Stomach smooth muscle (tissue), 2 donors: ENCODE measurements at regions not wholly inside any gene's neighbourhood (a gene's known extent, or its start where the extent isn't known, plus 50 kb on each side); places are given as distances from the start of the nearest gene placed in this dataset.
"Not testable (repeated sequence)": the region's sequence is repeated elsewhere in the genome, so short reads cannot be mapped to it uniquely, and the experiment has no call there.

Source experiments
- H3K27ac ChIP-seq: one replicate; pipeline ENCODE4 v1.7.0; 2013; ENCODE audit warnings: mild to moderate bottlenecking, low read length, inconsistent platforms
- H3K27me3 ChIP-seq, 2 donors: one replicate each; pipeline ENCODE4 v1.7.0; 2013; ENCODE audit warnings: low read length in 2 of 2; ENCODE audit not compliant: insufficient read depth in 2 of 2, control insufficient read depth in 1 of 2
- H3K36me3 ChIP-seq, 2 donors: one replicate each; pipeline ENCODE4 v1.7.0; 2013; ENCODE audit warnings: low read length in 2 of 2; ENCODE audit not compliant: control insufficient read depth in 2 of 2, insufficient read depth in 2 of 2
- H3K4me1 ChIP-seq: one replicate; pipeline ENCODE4 v1.7.0; 2013; ENCODE audit warnings: low read length; ENCODE audit not compliant: control insufficient read depth, insufficient read depth
- H3K4me3 ChIP-seq, 2 donors: one replicate each; pipeline ENCODE4 v1.7.0; 2013; ENCODE audit warnings: low read length in 2 of 2
- H3K9ac ChIP-seq, 2 donors: one replicate each; pipeline ENCODE4 v1.7.0; 2013; ENCODE audit warnings: low read length in 2 of 2, mild to moderate bottlenecking in 1 of 2
- H3K9me3 ChIP-seq, 2 donors: one replicate each; pipeline ENCODE4 v1.7.0; 2013; ENCODE audit warnings: low read length in 2 of 2; ENCODE audit not compliant: control insufficient read depth in 2 of 2
- donor health status: healthy.
- donor health status: Pancreatic carcinoma.

DNA sequence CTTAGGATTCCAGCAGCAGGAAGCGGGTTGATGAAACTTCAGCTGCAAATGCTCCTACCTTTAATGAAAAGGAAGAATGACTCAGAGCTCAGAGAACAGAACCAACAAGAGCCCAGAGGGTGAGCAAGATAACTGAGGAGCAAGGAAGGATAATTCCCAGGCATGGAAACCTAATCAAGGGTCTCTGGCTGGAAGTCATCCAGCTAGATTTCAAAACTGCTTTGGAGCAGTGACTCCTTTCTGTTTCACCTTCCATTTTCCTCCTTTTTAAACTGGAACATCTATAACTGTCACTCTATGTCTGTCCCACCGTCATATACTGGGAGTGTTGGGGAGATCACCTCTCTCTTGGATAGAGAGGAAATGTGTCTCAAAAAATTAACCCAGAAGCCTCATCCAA lies 148.4 kb upstream of the RAB6C start:
- Histone ChIP-seq H3K36me3 (no peaks in the 10 kb centered on the region), H3K4me3 (no peak overlapping the region), H3K9ac (no peak overlapping the region), H3K9me3 (peaks cover 0 to 4% of the 10 kb centered on the region in 2 donors), H3K27ac (no peak overlapping the region), H3K27me3 (no peaks in the 10 kb centered on the region), H3K4me1 (no peaks in the 10 kb centered on the region)

GRCh38 chr2:129833465-129833864 lies 146.0 kb upstream of the RAB6C start:
- H3K4me1 ChIP-seq, H3K9me3 ChIP-seq, H3K9ac ChIP-seq, H3K4me3 ChIP-seq, H3K27me3 ChIP-seq, H3K27ac ChIP-seq, H3K36me3 ChIP-seq: not testable (repeated sequence)

GRCh38 chr2:129847043-129847442 lies 132.4 kb upstream of the RAB6C start:
- Histone ChIP-seq H3K9me3 (no peaks in the 10 kb centered on the region), H3K4me1 (no peaks in the 10 kb centered on the region), H3K36me3 (no peaks in the 10 kb centered on the region), H3K4me3 (no peak overlapping the region), H3K9ac (no peak overlapping the region), H3K27ac (no peak overlapping the region), H3K27me3 (no peaks in the 10 kb centered on the region)

DNA sequence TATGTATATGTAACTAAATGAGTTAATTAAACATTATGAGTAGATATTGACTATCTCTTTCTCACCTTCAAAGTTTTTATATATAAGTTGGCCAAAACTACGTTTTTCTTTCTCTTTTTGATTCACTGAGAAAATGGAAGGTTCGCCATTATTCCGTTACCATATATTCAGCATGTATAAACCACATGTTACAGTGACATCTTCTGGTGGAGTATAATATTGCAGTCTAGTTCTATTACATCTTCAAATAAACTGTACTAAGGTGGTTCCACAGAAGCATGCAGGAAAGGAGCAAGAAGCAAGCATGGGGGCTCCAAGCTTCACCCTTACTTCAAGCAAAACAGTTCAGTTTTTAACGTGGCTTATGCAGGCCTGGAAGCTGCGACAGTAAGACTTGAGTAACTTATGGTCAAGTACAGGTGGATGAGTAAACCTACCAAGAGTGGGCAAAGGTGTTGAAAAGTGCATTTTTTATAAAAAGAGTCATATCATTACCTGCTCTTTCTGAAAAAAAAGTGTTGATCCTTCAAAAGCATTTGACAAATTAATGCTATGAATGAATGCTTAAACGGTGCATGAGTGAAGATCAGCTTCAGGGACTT lies 129.8 kb upstream of the RAB6C start:
- Histone ChIP-seq H3K4me1 (no peaks in the 10 kb centered on the region), H3K36me3 (no peaks in the 10 kb centered on the region), H3K27ac (no peak overlapping the region), H3K9me3 (no peaks in the 10 kb centered on the region), H3K9ac (no peak overlapping the region), H3K27me3 (no peaks in the 10 kb centered on the region), H3K4me3 (no peak overlapping the region)

- Histone ChIP-seq H3K9ac (no peak overlapping the region), H3K4me1 (peaks cover 3% of the 10 kb centered on the region), H3K27me3 (no peaks in the 10 kb centered on the region), H3K9me3 (no peaks in the 10 kb centered on the region), H3K36me3 (no peaks in the 10 kb centered on the region), H3K27ac (no peak overlapping the region), H3K4me3 (no peak overlapping the region)
Observed at GRCh38 chr2:129857200-129857599, 122.3 kb upstream of the RAB6C start.

- no peak overlapping the region for H3K9ac ChIP-seq
- H3K27ac ChIP-seq: no peak overlapping the region
- no peak overlapping the region for H3K4me3 ChIP-seq
- H3K36me3 ChIP-seq: no peaks in the 10 kb centered on the region
- no peaks in the 10 kb centered on the region for H3K9me3 ChIP-seq
- no peaks in the 10 kb centered on the region for H3K27me3 ChIP-seq
- peaks cover 3% of the 10 kb centered on the region for H3K4me1 ChIP-seq
Observed at GRCh38 chr2:129859175-129859574, 120.3 kb upstream of the RAB6C start.

DNA sequence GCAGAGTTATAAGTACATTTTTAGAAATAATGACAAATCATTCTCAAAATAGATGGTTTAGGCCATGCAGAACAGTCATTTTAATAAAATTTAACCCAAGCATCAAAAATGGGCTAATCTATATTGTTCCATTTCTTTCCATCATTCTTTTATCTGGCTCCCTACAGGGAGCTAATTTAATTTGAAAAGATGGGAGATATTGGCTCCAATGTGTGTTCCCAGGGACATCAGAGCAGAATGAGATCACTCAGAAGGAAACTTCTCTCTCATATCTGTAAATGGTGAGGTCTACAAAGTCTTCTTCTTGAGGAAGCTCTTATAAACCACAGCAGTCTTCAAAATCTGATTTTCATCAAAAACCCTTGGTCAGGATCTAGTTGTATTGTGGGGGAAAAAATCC lies 119.4 kb upstream of the RAB6C start:
- Histone ChIP-seq H3K9me3 (no peaks in the 10 kb centered on the region), H3K9ac (no peak overlapping the region), H3K27ac (no peak overlapping the region), H3K4me1 (peaks cover 3% of the 10 kb centered on the region), H3K4me3 (no peak overlapping the region), H3K27me3 (no peaks in the 10 kb centered on the region), H3K36me3 (no peaks in the 10 kb centered on the region)

DNA sequence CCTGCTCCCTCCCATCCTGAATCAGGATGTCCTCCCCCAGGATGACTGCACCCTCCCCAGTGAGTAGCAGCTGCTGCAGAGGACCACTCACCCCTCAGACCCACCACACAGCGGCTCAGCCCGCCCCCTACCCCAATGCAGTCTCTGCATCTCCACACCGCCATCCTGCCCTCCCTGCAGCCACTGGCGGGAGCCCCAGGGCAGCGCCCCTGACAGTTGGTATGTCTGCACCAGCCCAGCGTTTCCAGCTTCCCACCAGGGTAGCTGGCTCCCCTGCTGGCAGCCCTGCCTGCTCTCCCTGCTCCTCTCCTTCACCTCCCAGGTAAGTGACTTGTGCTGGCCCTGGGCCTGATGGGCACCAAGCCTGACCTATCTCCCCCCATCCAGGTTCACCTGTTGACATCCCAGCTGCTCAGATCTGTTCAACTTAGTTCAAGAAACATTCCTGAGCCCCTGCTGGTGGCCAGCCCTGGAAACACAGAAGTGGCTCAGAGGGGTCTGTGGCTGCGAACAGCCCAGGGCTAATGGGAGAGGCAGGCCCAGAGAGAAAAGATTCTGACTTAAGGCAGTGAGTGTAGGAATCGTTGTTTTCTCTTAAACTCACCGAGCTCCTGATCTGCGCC lies 117.7 kb upstream of the RAB6C start:
- no peaks in the 10 kb centered on the region for H3K36me3 ChIP-seq
- no peaks in the 10 kb centered on the region for H3K9me3 ChIP-seq
- no peak overlapping the region for H3K4me3 ChIP-seq
- no peaks in the 10 kb centered on the region for H3K27me3 ChIP-seq
- no peak overlapping the region for H3K9ac ChIP-seq
- peaks cover 3% of the 10 kb centered on the region for H3K4me1 ChIP-seq
- no peak overlapping the region for H3K27ac ChIP-seq

- H3K36me3 ChIP-seq: no peaks in the 10 kb centered on the region
- no peak overlapping the region for H3K9ac ChIP-seq
- no peaks in the 10 kb centered on the region for H3K27me3 ChIP-seq
- no peaks in the 10 kb centered on the region for H3K4me1 ChIP-seq
- H3K9me3 ChIP-seq: no peaks in the 10 kb centered on the region
- no peak overlapping the region for H3K4me3 ChIP-seq
- H3K27ac ChIP-seq: no peak overlapping the region
Observed at GRCh38 chr2:129862668-129863067, 116.8 kb upstream of the RAB6C start.

- no peaks in the 10 kb centered on the region for H3K27me3 ChIP-seq
- no peaks in the 10 kb centered on the region for H3K9me3 ChIP-seq
- no peak overlapping the region for H3K27ac ChIP-seq
- no peak overlapping the region for H3K9ac ChIP-seq
- no peak overlapping the region for H3K4me3 ChIP-seq
- no peaks in the 10 kb centered on the region for H3K4me1 ChIP-seq
- no peaks in the 10 kb centered on the region for H3K36me3 ChIP-seq
Observed at GRCh38 chr2:129863350-129863749, 116.1 kb upstream of the RAB6C start.

DNA sequence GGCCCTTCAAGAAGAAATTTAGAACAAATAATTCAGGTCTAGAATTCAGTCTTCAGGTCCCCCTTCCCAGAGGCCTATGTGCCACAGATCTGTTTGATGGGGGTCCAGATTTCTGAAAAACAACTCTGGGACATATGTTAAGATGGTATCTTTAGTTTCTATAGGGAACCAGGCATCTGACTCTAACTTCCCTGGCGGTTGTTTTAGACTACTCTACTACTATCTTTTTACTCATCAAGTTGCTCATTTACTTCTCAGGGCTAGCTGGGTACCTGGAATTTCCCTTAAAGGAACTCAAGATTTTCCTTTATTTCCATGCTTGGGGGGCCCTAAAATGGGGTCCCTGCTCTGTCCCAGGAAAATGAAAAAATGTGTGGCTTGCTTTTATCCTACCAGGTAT lies 114.7 kb upstream of the RAB6C start:
- Histone ChIP-seq H3K27me3 (no peaks in the 10 kb centered on the region), H3K9ac (no peak overlapping the region), H3K4me3 (no peak overlapping the region), H3K36me3 (no peaks in the 10 kb centered on the region), H3K4me1 (no peaks in the 10 kb centered on the region), H3K27ac (no peak overlapping the region), H3K9me3 (no peaks in the 10 kb centered on the region)
